ENCODE measurements at regions not wholly inside any gene's neighbourhood (a gene's known extent, or its start where the extent isn't known, plus 50 kb on each side); places are given as distances from the start of the nearest gene placed in this dataset.
A peak's percentile ranks its signal among the peaks of the same experiment; 100 is the strongest.

DNA sequence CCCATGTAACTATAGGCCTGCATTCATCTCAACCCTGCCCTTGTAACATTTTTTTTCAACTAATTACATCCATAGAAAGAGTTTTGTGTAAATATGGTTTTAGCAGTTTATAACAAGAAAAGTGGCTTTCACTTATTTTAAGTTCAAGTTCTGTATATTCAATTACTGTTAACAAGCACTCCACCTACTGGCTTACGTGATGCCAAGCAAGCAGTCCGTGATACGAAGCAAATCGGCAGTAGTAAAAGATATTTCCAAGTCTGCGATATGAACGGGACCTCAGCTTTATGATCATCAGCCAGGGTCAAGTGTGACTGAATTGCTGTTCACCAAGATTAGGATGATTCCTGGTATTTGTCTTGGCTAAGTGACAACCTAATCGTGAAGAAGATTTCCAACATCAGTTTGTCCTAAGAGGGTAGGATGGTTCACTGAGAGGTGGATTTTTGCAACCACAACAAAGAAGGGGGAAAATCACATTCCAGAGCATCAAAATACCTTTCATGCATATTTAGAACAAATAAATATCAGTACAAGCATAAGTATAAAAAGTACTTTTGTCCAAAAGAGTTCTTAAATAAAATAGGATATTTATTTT is 456.2 kb downstream of the FOXG1 start:
- DNase-seq (ENCODE audit: low read depth), result no peak
- no peak overlapping the region for H3K4me3 ChIP-seq (ENCODE audit: low read depth, low read length)
- TF ChIP-seq, protein P1, sequence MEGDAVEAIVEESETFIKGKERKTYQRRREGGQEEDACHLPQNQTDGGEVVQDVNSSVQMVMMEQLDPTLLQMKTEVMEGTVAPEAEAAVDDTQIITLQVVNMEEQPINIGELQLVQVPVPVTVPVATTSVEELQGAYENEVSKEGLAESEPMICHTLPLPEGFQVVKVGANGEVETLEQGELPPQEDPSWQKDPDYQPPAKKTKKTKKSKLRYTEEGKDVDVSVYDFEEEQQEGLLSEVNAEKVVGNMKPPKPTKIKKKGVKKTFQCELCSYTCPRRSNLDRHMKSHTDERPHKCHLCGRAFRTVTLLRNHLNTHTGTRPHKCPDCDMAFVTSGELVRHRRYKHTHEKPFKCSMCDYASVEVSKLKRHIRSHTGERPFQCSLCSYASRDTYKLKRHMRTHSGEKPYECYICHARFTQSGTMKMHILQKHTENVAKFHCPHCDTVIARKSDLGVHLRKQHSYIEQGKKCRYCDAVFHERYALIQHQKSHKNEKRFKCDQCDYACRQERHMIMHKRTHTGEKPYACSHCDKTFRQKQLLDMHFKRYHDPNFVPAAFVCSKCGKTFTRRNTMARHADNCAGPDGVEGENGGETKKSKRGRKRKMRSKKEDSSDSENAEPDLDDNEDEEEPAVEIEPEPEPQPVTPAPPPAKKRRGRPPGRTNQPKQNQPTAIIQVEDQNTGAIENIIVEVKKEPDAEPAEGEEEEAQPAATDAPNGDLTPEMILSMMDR (conservative IDR thresholded peaks at IDR 0.05; ENCODE audit: low read depth, low read length), result peak; percentile 75

DNA sequence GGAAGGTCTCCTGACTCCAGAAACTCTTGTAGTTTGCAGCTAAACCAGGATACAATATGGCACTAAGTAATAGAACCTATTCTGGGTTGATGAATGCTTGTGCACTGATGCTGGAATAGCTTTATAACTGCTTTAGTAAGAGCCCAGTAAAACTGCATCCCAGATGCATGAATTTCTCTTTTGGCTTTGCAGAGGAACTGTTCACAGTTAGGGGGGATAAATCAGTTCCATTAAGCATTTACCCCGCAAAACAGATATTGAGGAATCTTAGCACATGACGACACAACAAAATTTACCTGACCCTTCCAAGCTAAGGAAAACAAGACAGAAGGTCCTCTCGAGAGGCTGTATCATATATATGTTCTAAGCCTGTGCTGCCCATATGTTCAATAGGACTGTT is 457.4 kb downstream of the FOXG1 start:
- no peak for DNase-seq (ENCODE audit: low read depth)
- no peak overlapping the region for H3K4me3 ChIP-seq (ENCODE audit: low read depth, low read length)
- TF ChIP-seq, protein P1 (conservative IDR thresholded peaks at IDR 0.05; ENCODE audit: low read depth, low read length), result no peak

DNA sequence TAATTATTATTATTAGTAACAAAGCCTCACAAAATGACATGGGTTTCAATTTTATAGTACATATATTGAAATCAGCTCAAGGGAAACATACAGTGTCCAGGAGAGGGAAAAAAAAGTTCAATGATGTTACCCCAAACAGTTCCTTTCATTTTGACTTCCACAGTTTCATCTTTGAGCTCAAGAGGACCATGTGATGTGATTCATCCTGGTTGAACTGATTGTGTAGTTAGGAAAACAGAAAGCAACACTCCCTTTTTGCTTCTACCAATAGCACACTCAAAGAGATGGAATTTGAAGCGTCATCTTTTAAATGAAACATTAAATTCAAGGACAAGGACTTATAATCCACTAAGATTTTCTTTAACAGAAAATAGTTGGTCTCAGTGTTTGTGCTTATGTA is 461.0 kb downstream of the FOXG1 start:
- TF ChIP-seq, protein P1 (conservative IDR thresholded peaks at IDR 0.05; ENCODE audit: low read depth, low read length), result no peak
- no peak for DNase-seq (ENCODE audit: low read depth)

DNA sequence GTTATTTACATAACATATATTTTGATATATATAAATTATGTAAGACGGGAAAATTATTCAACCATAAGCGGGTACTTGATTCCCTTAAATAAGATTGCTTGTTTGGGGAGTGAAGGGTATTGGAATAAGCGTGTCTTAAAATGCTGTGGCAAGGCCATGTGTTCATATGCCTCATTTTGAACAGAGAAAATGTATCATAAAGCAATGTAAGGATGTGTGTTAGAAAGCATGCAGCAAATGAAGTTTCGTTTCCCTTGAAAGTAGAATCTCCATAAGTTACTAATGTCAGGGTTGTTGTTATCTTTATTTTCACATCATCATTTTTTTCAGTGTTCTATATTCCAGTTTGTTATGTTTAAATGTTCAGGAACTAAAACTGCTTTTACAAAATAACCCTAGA is 465.6 kb downstream of the FOXG1 start:
- H3K4me3 ChIP-seq (ENCODE audit: low read depth, low read length), result no peak overlapping the region
- TF ChIP-seq, protein P1 (conservative IDR thresholded peaks at IDR 0.05; ENCODE audit: low read depth, low read length), result no peak
- DNase-seq (ENCODE audit: low read depth), result no peak

More for the DNA sequence above, 461.0 kb downstream of the FOXG1 start:
- H3K4me3 ChIP-seq (ENCODE audit: low read depth, low read length), result no peak overlapping the region

DNA sequence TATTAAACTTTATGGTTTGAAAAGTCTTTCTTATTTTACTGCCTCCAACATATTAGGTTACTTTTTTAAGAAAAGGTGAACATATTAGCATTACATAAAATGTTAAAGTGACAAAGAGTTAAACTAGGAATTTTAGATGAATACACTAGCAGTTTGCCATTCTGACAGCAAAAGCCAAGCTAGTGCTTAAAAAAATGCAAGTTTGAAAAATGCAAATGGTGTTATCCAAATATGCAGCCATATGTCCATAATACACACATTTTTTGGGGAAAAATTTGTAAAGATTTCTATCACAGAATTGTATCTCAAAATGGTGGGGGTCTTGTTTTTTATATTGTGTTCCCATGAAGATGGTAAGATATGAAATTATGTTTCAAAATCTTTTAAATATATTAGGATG is 466.1 kb downstream of the FOXG1 start:
- TF ChIP-seq, protein P1 (conservative IDR thresholded peaks at IDR 0.05; ENCODE audit: low read depth, low read length), result no peak
- no peak overlapping the region for H3K4me3 ChIP-seq (ENCODE audit: low read depth, low read length)
- DNase-seq (ENCODE audit: low read depth), result no peak

DNA sequence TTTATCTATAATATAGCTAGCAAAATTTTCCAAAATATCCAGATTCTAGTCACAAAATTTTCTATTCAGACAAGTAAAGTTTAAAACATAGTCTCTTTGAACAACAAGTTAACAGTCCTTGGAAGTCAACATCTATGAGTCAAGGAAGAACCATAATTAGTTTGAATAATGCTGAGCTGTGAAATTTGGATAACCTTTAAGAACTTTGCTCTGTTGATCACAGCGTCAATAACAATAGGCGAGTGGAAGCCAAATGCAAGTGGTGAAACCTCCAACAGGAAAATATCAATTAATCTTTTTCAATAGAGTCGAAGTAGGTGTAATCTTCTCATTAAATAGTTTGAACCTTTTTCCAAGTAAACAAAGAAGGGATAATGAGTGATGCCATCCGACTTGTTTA is 466.6 kb downstream of the FOXG1 start:
- no peak overlapping the region for H3K4me3 ChIP-seq (ENCODE audit: low read depth, low read length)
- TF ChIP-seq, protein P1 (conservative IDR thresholded peaks at IDR 0.05; ENCODE audit: low read depth, low read length), result no peak
- DNase-seq (ENCODE audit: low read depth), result no peak

DNA sequence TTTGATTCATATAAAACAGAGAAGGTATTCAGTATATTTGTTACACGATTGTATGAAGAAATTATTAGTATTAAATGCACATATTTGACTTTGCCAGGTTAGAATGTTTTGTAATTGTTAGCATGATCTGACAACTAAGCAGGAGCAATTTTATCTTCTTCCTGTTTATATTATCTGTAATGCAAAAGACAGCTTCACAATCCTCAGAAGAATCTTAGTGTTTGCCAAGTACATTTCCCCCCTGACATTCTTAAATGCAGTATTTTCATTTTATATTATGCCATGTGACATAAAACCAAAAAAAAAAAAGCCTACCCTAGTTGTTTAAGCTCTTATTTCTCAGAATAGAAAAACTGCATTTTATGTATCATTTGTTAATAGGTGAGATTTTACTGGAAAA is 469.4 kb downstream of the FOXG1 start:
- H3K4me3 ChIP-seq (ENCODE audit: low read depth, low read length), result no peak overlapping the region
- TF ChIP-seq, protein P1 (conservative IDR thresholded peaks at IDR 0.05; ENCODE audit: low read depth, low read length), result no peak
- DNase-seq (ENCODE audit: low read depth), result no peak
